ENCODE measurements at regions not wholly inside any gene's neighbourhood (a gene's known extent, or its start where the extent isn't known, plus 50 kb on each side); places are given as distances from the start of the nearest gene placed in this dataset.
A peak's percentile ranks its signal among the peaks of the same experiment; 100 is the strongest.

- TF ChIP-seq PRDM6 (tag by site-specific recombination; IDR thresholded peaks at IDR 0.05) (no peak), HOXD13 (CRISPR knock-in tag; IDR thresholded peaks at IDR 0.05; ENCODE audit: borderline replicate concordance) (no peak), ZNF26 (tag by site-specific recombination; IDR thresholded peaks at IDR 0.05) (no peak), PATZ1 (tag by site-specific recombination; IDR thresholded peaks at IDR 0.05) (peak; percentile 97), ZNF530 (tag by site-specific recombination; IDR thresholded peaks at IDR 0.05; ENCODE audit: low read depth) (no peak), TRIM28 (IDR thresholded peaks at IDR 0.05; ENCODE audit: borderline replicate concordance, low read length) (no peak), OVOL3 (tag by site-specific recombination; IDR thresholded peaks at IDR 0.05) (no peak), ZNF585B (tag by site-specific recombination; IDR thresholded peaks at IDR 0.05) (no peak), ZNF76 (tag by site-specific recombination; IDR thresholded peaks at IDR 0.05; ENCODE audit: borderline replicate concordance, low read depth) (peak; percentile 83), ZFP69B (tag by site-specific recombination; IDR thresholded peaks at IDR 0.05) (no peak), SCRT2 (tag by site-specific recombination; IDR thresholded peaks at IDR 0.05) (peak; percentile 69), BCL11A (tag by site-specific recombination; IDR thresholded peaks at IDR 0.05; ENCODE audit: low read depth) (no peak), ZNF768 (tag by site-specific recombination; IDR thresholded peaks at IDR 0.05) (no peak), ZFP37 (tag by site-specific recombination; IDR thresholded peaks at IDR 0.05) (peak; percentile 60), ATF2 (tag by site-specific recombination; IDR thresholded peaks at IDR 0.05; ENCODE audit: low read depth) (no peak), SP2 (tag by site-specific recombination; IDR thresholded peaks at IDR 0.05) (peak; percentile 76), ZNF449 (tag by site-specific recombination; IDR thresholded peaks at IDR 0.05) (no peak; the same call in 1 of the 2 replicates), SETDB1 (IDR thresholded peaks at IDR 0.05; ENCODE audit: insufficient read length, low read length) (no peak), ZNF664 (tag by site-specific recombination; IDR thresholded peaks at IDR 0.05) (no peak), ZSCAN16 (tag by site-specific recombination; IDR thresholded peaks at IDR 0.05) (peak; percentile 65; the same call in 1 of the 2 replicates), ZNF513 (tag by site-specific recombination; IDR thresholded peaks at IDR 0.05) (no peak), ZNF433 (tag by site-specific recombination; IDR thresholded peaks at IDR 0.05; ENCODE audit: low read depth) (no peak), ZNF274 (IDR thresholded peaks at IDR 0.05; ENCODE audit: low read length) (no peak), ZNF274 (tag by site-specific recombination; IDR thresholded peaks at IDR 0.05; ENCODE audit: borderline replicate concordance) (no peak), ZIC2 (tag by site-specific recombination; IDR thresholded peaks at IDR 0.05) (peak; percentile 82), ZNF747 (tag by site-specific recombination; IDR thresholded peaks at IDR 0.05) (no peak), ZSCAN23 (tag by site-specific recombination; IDR thresholded peaks at IDR 0.05) (no peak), ELK4 (IDR thresholded peaks at IDR 0.05; ENCODE audit: borderline replicate concordance, low read depth, low read length) (no peak), ZBTB1 (tag by site-specific recombination; IDR thresholded peaks at IDR 0.05) (no peak; the same call in 1 of the 2 replicates)
Observed at GRCh38 chr3:11719406-11720303, 75.9 kb upstream of the VGLL4 start (continued).
